ENCODE measurements at regions not wholly inside any gene's neighbourhood (a gene's known extent, or its start where the extent isn't known, plus 50 kb on each side); places are given as distances from the start of the nearest gene placed in this dataset.

GRCh38 chr10:42490368-42490767 is 148.0 kb downstream of the ZNF33B start:
- H3K9me2 ChIP-seq (ENCODE audit: insufficient read depth), result no peaks in the 10 kb centered on the region
- no peaks in the 10 kb centered on the region for H3K4me1 ChIP-seq (ENCODE audit: control insufficient read depth in 1 of 2, insufficient read depth in 2 of 2, low read length in 2 of 2)
- H3K27ac ChIP-seq (ENCODE audit: low read depth, low read length), result no peak overlapping the region
- no peaks in the 10 kb centered on the region for H3K79me2 ChIP-seq (ENCODE audit: insufficient read depth, low read length)
- intact Hi-C loops (cut with micrococcal nuclease), result no loop called here
- DNase-seq (ENCODE audit: low read depth, low spot score) (no peak), ATAC-seq (no peak)
- no peak overlapping the region for H3K4me2 ChIP-seq (ENCODE audit: low read length)
- no peaks in the 10 kb centered on the region for H3K9me3 ChIP-seq (ENCODE audit: control insufficient read depth in 1 of 2, insufficient read depth in 1 of 2, low read depth in 1 of 2, low read length in 2 of 2)
- no peaks in the 10 kb centered on the region for H3K27me3 ChIP-seq (ENCODE audit: insufficient read depth, low read length)
- RAD21 ChIA-PET (ENCODE audit: low non-redundant PET in 1 of 2, low total read pairs in 2 of 2, uncharacterized antibody in 2 of 2, unreplicated experiment in 2 of 2), result no interaction called here
- POLR2A ChIA-PET, result no interaction called here
- BruUV-seq (replicated peaks), result no TSS peak
- no peak overlapping the region for H3K4me3 ChIP-seq (replicated peaks in 1 of 2; ENCODE audit: low read depth in 1 of 2, low read length in 2 of 2)
- CTCF ChIA-PET, result no interaction called here
- no peak overlapping the region for H2AFZ ChIP-seq (ENCODE audit: low read depth, low read length, poor library complexity, severe bottlenecking)
- TF ChIP-seq, protein P1, sequence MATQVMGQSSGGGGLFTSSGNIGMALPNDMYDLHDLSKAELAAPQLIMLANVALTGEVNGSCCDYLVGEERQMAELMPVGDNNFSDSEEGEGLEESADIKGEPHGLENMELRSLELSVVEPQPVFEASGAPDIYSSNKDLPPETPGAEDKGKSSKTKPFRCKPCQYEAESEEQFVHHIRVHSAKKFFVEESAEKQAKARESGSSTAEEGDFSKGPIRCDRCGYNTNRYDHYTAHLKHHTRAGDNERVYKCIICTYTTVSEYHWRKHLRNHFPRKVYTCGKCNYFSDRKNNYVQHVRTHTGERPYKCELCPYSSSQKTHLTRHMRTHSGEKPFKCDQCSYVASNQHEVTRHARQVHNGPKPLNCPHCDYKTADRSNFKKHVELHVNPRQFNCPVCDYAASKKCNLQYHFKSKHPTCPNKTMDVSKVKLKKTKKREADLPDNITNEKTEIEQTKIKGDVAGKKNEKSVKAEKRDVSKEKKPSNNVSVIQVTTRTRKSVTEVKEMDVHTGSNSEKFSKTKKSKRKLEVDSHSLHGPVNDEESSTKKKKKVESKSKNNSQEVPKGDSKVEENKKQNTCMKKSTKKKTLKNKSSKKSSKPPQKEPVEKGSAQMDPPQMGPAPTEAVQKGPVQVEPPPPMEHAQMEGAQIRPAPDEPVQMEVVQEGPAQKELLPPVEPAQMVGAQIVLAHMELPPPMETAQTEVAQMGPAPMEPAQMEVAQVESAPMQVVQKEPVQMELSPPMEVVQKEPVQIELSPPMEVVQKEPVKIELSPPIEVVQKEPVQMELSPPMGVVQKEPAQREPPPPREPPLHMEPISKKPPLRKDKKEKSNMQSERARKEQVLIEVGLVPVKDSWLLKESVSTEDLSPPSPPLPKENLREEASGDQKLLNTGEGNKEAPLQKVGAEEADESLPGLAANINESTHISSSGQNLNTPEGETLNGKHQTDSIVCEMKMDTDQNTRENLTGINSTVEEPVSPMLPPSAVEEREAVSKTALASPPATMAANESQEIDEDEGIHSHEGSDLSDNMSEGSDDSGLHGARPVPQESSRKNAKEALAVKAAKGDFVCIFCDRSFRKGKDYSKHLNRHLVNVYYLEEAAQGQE (IDR thresholded peaks at IDR 0.05; ENCODE audit: low read depth), result no peak
- TF ChIP-seq, protein P2, sequence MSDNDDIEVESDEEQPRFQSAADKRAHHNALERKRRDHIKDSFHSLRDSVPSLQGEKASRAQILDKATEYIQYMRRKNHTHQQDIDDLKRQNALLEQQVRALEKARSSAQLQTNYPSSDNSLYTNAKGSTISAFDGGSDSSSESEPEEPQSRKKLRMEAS (IDR thresholded peaks at IDR 0.05), result no peak
- TF ChIP-seq, protein P3, sequence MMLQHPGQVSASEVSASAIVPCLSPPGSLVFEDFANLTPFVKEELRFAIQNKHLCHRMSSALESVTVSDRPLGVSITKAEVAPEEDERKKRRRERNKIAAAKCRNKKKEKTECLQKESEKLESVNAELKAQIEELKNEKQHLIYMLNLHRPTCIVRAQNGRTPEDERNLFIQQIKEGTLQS (IDR thresholded peaks at IDR 0.05), result no peak
- no peak for TF ChIP-seq ELF1 (IDR thresholded peaks at IDR 0.05; ENCODE audit: borderline replicate concordance, low read depth)
- TF ChIP-seq SP1 (IDR thresholded peaks at IDR 0.05; ENCODE audit: low read depth), result no peak
- TF ChIP-seq, protein P4, sequence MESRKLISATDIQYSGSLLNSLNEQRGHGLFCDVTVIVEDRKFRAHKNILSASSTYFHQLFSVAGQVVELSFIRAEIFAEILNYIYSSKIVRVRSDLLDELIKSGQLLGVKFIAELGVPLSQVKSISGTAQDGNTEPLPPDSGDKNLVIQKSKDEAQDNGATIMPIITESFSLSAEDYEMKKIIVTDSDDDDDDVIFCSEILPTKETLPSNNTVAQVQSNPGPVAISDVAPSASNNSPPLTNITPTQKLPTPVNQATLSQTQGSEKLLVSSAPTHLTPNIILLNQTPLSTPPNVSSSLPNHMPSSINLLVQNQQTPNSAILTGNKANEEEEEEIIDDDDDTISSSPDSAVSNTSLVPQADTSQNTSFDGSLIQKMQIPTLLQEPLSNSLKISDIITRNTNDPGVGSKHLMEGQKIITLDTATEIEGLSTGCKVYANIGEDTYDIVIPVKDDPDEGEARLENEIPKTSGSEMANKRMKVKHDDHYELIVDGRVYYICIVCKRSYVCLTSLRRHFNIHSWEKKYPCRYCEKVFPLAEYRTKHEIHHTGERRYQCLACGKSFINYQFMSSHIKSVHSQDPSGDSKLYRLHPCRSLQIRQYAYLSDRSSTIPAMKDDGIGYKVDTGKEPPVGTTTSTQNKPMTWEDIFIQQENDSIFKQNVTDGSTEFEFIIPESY (IDR thresholded peaks at IDR 0.05; ENCODE audit: extremely low read depth, insufficient replicate concordance, low read length), result no peak
- no peak for TF ChIP-seq POLR2AphosphoS5 (IDR thresholded peaks at IDR 0.05; ENCODE audit: low read depth, low read length)
- no peaks in the 10 kb centered on the region for H4K20me1 ChIP-seq (ENCODE audit: insufficient read depth)
- H3K9ac ChIP-seq (ENCODE audit: low read length), result no peak overlapping the region
- H3K36me3 ChIP-seq (ENCODE audit: control insufficient read depth in 1 of 2, insufficient read depth in 2 of 2, low read length in 2 of 2), result no peaks in the 10 kb centered on the region
